GM18873 (cell line): ENCODE measurements at regions not wholly inside any gene's neighbourhood (a gene's known extent, or its start where the extent isn't known, plus 50 kb on each side); places are given as distances from the start of the nearest gene placed in this dataset.

ENCODE experiments used
- ATAC-seq: cut with Tn5 transposase; IDR thresholded peaks from one replicate; pipeline ENCODE4 v1.9.1; 2021; ENCODE audit warnings: mild to moderate bottlenecking, moderate library complexity, moderate number of reproducible peaks; ENCODE audit not compliant: unreplicated experiment, low FRiP score

DNA sequence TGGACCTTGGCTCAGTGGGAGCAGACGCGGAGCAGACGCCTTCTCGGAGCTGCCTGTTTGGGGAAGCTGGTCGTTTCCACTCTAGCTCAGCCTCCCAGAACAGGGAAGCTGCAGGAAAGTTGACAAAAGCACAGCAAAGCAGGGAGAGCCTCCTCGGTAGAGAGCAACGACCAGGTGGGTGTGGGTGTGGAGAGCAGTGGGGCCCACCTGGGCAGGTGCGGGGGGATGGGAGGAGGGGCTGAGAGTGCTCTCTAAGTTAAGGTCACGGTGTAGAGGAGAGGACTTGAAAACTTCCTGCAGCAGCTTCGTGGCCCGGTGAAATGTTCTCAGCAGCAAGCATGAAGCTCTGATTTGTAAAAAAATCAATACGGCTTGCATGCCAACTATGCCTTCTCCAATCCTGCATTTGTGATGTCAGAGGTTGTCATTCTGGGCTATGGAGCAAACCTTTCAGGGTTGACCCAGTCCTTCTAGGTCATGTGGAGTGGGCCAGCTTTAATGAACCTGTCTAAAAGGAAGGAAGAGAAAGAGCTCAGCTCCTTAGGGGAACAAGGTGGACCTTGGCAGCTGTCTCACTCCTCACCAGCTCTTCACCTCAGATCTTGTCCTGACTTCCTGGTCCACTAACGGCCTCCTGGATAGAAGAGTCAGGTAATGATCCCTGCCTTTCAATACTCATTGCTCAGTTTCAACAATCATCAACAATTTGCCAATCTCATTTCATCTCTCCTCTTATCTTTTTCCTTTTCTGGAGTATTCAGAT is 85.8 kb upstream of the UBL3 start:
- ATAC-seq, result no peak

- ATAC-seq, result peak; percentile 95
Observed at GRCh38 chr13:29935309-29935981, 85.0 kb upstream of the UBL3 start.

GRCh38 chr13:29934531-29935308 is 84.3 kb upstream of the UBL3 start:
- ATAC-seq, result no peak

GRCh38 chr13:29933401-29933800 is 83.0 kb upstream of the UBL3 start:
- ATAC-seq, result no peak

- no peak for ATAC-seq
Observed at GRCh38 chr13:29931696-29932095, 81.3 kb upstream of the UBL3 start.

DNA sequence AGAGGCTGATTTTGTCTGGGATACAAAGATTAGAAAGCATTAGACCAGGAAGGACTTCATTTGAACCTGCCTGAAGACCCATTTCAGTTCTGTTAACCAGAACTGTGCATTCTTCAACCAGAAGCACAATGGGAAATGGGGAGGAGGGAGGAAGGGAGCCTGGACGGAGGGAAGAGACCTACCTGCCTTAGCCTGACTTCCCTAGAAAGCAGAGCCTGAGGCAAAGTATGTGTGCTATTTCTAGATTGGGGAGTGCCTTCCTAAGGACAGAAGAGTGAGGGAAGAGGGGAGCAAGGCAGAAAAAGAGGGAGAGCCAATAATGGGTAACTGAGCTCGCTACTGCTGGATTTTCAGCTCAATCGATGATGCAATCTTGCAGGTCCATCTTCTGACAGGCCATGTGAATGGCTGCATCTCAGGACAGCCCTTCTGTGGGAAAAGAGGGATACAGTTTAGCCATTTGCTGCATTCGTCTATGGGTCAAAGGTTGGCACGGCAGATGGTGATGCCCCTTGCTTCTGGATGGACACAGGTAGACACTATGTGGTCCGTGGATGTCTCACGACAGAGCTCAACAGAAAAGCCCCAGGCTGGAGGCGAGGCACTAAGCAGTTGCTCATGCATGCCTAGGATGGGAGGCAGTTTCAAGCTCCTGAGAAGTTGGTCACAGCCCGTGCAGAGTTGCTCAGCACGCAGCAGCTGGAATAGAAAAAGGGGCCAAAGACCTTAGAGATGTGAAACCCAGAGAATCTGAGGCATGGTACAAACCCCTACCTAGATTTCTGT is 78.8 kb upstream of the UBL3 start:
- ATAC-seq, result no peak

DNA sequence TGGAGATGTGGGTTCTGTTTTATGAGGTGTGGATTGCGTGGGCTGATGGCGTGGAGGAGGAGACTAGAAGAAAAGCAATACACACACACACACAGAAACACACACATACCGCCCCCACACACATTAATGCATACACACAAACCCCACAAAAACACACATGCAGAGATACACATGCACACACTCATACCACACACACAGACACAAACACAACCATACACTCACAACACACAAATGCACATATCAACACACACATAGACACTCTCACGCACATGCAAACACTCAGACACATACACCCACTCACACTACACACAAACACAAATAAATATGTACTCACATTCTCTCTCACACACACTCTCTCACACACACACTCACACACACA is 75.7 kb upstream of the UBL3 start:
- ATAC-seq, result no peak

DNA sequence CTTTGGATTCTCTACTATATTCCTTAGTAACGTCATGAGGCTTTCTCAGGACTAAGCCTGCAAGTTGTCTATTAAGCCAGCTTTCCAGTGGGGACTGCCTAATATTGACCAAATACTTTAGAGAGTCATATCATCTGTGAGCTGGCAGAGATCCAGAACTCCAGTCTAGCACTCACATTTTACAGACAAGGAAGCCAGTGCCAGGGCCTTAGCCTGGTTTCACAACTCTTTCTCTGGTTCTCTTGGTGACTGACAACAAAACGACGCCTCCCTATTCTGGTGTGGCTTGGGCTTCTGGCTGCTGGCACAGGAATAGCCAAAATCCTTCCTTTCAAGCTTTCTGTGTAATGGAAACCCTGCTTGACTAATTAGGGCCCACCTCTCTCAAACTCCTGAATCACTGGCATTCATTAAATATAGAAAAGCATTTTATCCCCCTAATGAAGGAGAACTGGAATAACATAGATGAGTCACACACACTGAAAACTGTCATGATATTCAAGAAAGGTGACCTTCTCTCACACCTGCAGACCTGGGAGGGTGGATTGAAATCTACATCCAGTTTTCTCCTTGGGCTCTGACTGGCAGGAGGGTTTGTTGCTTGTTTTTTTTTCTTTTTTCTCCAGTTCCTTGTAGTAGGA is 75.2 kb upstream of the UBL3 start:
- no peak for ATAC-seq

- no peak for ATAC-seq
Observed at GRCh38 chr13:29924482-29925350, 74.3 kb upstream of the UBL3 start.

GRCh38 chr13:29923554-29924481 is 73.4 kb upstream of the UBL3 start:
- ATAC-seq, result no peak

- no peak for ATAC-seq
Observed at GRCh38 chr13:29922896-29923295, 72.5 kb upstream of the UBL3 start.

DNA sequence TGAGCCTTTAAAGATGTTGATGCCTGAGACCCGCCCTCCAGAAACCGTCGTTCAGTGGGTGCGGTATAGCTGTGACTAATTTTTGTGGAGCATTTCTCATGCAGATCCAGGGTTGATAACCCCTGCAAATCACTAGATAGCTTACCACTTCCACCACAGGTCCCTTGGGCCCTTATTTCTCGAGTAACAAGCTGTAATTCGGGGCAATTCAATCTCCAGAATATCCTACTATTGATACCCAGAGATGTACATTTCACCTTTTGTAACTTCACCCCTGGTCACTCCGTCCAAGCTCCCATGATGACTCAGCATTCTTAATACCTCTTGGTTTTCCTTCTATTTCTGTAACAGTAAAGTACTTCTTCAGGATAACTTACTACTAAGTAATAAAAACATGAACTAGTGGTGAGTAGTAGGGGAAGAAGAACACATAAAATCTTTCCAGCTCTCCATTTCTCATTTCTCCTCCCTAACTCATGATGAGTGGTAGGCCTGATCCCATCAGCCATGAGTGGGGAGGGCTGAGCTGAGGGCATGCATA is 71.9 kb upstream of the UBL3 start:
- ATAC-seq, result no peak

DNA sequence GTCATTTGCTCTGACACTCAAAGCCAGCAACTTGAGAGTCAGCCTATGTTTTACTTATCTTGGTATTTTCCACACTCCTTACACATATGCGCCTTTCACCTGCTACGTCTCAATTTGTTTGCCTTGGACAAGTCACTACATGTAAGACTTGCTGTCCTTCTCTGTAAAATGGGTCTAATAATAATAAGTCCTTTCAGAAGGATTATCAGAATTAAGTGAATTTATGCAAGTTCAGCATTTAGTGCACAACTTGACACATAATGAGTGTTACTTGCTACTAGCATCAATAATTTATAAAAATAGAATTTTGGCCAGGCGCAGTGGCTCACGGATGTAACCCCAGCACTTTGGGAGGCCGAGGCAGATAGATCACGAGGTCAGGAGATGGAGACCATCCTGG is 71.1 kb upstream of the UBL3 start:
- ATAC-seq, result no peak

DNA sequence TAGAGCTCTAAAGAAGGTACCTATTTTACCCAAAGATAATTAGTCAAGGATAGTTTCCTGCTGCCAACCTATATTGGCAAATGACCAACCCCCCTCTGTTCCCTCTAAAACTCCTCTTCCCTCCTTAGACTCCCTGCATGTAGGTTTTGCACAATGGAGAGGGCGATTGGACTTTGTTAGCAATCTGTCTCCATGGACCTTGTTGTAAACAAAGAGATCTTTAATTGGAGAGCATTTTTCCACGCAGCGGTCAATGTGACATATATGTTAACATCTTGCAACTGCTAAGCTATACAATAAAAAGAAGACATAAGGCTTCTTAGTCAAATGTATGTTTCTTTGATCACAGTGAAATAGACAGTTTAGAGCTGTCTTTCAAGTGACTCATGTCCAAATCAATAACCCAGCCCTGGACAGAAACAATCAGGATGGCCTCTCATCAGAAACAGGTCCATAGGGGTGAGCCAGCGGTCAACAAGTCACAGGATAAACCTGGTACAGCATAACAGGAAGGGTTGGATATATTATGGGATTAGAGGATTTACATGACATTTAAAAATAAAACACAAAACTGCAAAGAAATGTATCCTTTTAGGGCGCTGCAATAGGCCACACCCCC is 69.7 kb upstream of the UBL3 start:
- ATAC-seq, result no peak

DNA sequence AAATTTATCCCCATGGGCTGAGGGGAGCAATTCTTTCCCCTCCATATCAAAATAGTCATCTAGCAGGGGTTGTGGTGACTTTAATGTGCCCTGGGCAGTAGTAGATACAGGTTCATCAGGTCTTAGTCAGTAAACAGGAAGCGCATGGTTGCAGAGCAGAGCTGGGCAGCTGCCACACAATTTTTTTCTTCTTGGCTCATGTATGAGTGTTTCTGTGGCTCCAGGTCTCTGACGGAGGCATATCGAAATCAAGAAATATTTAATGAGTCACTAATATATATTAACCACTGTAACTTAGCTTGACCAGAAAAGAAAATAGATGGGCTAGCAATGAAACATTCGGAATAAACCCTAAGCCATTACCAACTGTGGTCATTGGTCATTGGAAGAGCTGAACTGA is 68.4 kb upstream of the UBL3 start:
- ATAC-seq, result no peak

DNA sequence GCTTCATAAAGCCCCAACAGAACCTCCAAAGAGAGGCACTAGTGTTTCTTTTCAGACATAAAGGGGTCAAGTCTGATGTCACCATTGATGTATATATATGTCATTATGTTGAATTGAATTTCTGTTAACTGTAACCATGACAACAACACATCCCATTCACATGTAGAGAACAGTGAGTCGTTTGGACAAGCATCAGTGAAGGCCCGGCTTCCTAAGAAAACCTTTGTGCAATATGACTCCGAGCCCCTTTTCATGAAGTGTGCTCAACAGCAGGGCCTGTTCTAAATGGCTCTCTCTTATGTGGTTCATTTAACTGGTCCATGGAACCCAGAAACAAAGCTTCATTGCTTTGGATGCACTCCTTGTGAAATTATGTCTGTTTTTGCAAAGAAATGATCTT is 67.2 kb upstream of the UBL3 start:
- ATAC-seq, result no peak

DNA sequence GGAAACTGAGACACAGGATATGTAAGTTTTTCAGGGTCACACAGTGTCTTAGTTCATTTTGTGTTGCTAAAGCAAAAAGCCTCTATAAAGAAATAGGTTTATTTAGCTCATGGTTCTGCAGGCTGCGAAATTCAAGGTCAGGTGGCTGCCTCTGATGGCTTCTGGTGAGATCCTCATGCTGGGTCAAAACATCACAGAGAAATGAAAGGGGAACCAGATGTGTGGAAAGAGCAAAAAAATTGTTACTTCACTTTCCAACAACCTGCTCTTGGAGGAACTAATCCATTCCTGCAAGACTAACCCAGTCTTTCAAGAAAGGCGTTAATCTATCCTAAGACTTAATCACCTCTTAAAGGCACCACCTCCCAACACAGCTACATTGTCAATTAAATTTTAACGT is 64.2 kb upstream of the UBL3 start:
- ATAC-seq, result no peak
